HG03060 (cell line): ENCODE measurements at regions not wholly inside any gene's neighbourhood (a gene's known extent, or its start where the extent isn't known, plus 50 kb on each side); places are given as distances from the start of the nearest gene placed in this dataset.

ENCODE experiments used
- ATAC-seq: cut with Tn5 transposase; IDR thresholded peaks from one replicate; pipeline ENCODE4 v1.9.1; 2021; ENCODE audit warnings: low read depth, moderate number of reproducible peaks; ENCODE audit not compliant: unreplicated experiment

DNA sequence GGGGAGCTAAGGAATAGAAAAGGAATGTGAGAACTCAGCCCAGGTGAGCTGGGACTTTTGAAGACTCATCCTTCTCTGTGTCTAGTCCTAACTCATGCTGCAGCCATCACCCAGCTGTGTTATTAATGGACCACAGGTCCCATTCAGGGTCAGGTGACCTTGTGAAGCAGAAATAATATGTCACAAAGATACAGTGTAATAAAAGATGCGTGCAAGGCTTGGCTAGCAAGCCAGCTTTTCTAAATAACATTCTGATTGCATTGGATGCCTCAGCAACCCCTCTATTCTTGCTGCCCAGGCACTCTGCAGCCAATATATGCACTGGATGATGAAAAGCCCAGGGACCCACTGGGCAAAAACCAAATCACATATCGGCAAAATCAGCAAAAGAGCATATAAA lies 393.1 kb upstream of the PIK3C3 start:
- no peak for ATAC-seq

GRCh38 chr18:41558715-41559114 lies 396.3 kb upstream of the PIK3C3 start:
- no peak for ATAC-seq

DNA sequence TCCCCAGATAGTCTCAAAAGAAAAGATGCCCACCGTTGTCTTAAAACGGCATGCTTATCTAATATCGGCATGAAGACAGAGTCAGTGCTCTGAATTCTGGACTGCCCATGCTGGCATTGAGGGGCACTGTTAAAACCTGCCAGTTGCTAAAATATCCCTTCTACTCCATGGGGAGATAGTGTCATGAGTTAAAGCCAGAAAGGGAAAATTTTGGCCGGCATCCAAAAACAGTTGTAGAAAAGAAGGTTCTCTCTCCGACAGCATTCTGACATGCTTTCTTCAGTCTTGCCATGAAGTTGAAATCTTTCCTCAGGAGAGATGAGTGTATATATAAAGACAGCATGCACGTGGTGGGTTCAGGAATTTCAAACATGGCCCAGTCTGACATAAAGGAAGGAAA lies 401.3 kb upstream of the PIK3C3 start:
- ATAC-seq: no peak

DNA sequence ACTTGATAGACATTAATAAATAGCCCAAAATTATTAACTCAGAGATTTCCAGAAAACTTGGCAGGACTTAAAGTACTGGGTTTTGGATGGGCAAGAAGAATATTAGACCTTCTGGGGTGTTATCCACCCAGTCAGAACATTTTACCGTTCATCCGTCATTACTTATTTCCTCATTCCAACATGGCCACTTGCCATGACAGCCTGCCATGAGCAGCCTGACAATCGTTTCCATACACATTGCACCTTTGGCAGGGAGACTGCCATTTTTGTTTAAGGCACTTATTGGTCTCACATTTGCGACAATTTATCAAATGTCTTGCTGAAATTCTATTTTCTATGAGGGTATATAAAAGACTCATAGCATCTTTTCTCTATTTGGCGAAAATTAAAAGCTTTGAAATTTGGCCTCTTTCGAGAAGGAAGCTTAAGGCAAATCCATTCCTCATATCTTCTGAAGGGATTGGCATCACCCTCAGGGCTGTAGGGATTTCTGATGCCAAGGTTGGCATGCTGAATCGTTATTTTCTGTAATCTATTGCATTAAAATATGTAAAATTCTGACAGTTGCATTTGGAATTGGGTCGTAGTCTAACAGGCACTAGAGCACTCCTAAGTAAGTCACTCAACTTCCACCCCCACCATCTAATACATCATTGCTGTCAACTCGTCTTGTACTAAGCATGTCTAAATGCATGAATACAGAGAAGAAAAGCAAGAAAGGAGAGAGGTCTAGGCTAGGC lies 406.3 kb upstream of the PIK3C3 start:
- ATAC-seq: no peak

DNA sequence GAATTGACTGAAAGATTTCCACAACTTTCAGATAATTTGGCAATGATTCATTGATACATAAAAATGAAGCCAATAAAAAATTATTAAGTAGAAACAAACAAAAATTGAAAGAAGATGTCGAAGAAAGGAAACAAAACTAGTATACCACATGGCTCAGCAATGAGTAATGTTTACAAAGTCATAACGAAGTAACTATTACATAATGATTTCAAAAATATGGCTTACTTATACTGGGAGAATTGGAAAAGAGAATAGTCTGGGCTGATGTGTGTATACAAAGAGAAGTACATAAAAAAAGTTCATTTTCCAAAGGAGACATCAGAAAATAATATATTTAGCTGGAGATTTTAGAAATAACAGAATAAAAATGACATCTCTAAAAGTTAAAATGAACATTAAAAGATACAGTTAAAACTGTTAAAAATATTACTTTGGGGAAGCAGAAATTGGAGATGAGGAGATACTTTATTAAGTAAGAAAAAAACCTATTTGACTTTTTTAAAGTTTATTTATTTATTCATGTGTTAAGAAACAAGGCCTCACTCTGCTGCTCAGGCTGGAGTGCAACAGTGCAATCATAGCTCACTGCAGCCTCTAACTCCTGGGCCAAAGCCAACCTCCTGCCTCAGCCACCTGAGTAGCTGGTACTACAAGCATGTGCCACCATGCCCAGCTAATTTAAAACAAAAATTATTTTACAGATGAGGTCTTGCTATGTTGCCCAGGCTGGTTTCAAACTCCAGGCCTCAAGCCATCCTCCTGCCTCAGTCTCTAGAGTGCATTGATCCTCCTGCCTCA lies 409.7 kb upstream of the PIK3C3 start:
- ATAC-seq: no peak

GRCh38 chr18:41543815-41544214 lies 411.2 kb upstream of the PIK3C3 start:
- no peak for ATAC-seq

DNA sequence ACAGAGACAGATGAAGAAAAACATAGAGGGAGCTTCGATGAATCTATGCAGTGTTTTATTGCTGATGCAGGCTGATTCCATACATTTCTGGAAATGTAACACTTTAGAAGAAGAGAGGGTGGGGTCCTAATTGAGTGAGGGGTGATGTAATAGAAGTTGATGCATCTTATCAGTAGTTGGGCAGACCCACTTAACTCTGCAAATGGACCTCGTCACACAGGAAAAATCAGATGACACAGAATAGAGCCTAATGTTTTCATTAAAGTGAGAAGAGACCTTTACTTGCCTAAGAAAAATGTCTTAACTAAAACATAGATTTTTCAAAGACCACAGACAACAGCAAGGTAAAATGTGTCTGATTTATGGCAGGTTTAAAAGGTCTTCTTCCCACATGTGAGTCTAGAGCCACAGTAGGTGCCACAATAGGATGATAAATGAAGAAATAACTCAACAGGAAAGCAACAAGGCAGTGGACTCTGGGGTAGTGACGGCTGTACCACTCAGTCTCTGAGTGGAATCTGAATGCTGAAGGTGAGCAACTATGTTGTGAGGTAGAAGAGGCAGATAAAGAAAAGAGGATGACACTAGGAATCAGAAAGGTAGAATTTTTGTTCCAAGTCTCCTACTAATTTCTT lies 414.7 kb upstream of the PIK3C3 start:
- ATAC-seq: no peak

DNA sequence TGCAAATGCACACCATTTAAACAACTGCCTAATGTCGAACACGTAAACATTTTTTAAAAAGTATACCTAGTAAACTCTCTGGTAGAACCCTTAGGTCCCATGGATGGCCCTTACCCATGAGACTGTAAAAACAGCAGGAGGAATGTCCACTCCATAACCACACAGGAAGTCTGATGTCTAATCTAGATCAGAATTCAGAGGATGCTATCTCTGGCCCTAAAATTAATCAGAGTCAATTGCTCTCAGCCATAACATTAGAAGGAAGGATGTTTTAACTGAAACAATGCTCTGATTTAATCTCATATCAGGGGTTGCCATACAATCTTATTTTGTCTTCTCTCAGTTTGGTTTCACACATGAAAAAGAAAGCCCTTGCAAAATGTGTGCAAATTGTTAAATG lies 416.3 kb upstream of the PIK3C3 start:
- ATAC-seq: no peak

GRCh38 chr18:41537666-41538065 lies 417.4 kb upstream of the PIK3C3 start:
- no peak for ATAC-seq

- no peak for ATAC-seq
Observed at GRCh38 chr18:41532344-41533086, 422.5 kb upstream of the PIK3C3 start.

DNA sequence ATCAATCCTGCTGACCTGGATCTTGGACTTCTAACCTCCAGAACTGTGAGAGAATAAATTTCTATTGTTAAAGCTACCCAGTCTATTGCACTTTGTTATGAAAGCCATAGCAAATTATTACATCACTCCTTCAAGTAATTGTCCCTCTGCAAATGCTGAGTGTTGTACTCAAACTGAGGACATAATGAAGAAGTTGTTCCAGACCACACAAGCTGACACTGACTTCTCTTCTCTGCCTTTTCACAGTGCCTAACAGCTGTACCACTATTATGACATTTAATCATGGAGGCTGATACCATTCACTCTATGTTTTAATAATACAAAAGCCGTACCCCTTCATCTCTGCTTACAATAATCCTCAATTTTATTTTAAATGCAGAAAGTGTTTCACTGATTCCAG lies 424.1 kb upstream of the PIK3C3 start:
- no peak for ATAC-seq

DNA sequence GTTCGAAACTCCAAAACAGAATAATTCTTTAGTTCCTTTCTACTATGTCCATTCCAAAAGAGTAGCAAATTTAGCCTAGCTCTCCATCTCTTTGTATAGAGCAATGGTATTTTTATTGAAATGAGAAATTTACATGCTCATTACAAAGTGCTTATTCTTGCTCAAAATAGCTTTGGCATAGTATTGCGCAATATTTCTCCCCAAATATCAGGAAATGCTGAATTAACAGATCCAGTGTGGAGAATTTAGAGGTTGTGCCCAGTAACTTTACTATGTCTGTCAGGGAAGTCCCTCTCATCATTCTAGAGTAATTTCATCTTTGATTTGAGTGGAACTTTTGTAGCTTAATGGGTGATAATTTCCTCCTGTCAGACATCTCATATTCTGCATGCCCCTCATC lies 425.9 kb upstream of the PIK3C3 start:
- ATAC-seq: no peak

- no peak for ATAC-seq
Observed at GRCh38 chr18:41526054-41526453, 429.0 kb upstream of the PIK3C3 start.

DNA sequence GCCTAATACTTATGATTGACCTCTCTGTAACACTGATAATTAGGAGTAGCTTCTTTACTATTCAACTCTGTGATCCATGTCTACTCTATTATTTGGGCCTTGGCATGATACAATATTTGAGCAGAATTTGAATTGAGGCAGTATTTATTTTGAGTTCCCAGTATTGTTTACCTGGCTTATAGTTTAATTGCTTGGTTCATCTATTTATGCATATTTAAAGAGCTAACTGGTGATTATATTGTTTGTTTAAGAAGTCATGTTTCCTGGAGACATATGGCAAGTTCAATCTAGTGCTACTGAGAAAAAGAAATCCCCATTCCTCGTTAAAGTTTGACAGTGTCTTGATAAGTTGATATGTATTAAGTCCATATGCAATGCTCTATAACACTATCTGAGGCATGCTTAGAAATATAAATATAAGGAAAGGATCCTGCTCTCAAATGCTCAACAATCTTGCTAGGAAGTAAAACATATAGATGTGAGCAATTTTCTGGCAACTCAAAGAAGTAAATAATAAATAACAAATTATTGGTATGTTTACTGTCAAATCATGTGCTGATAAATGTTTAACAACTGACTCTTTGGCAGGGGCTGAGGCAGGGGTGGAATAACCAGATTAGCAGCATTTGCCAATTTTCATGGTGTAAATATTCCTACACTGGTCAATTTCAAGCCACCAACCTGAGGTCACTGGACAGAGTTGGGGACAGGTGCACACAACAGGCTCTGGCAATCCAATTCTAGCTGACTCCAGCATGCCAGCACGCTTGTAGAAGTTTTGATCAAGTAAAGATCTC lies 430.2 kb upstream of the PIK3C3 start:
- no peak for ATAC-seq

GRCh38 chr18:41517142-41517541 lies 437.9 kb upstream of the PIK3C3 start:
- ATAC-seq: no peak

DNA sequence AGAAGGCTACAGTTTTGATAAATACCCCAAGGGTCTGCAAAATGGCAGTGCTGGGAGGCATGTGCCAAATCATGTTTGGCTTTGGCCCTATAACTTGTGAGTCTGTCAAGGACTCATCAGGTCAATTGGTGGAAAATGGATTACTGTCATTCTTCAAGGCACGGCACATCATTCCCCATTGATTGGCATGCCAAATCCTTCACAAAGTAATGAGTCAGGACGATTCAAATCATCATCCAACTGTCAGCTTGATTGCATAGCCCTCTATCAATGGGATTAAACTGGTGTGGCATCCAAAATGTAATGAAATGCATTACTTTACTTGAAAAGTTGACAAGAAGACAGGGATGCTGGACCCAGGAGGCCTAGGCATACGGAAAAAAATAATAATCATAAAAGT lies 441.6 kb upstream of the PIK3C3 start:
- no peak for ATAC-seq

GRCh38 chr18:41504316-41504715 lies 450.7 kb upstream of the PIK3C3 start:
- ATAC-seq: no peak

- no peak for ATAC-seq
Observed at GRCh38 chr18:41501848-41502247, 453.2 kb upstream of the PIK3C3 start.

DNA sequence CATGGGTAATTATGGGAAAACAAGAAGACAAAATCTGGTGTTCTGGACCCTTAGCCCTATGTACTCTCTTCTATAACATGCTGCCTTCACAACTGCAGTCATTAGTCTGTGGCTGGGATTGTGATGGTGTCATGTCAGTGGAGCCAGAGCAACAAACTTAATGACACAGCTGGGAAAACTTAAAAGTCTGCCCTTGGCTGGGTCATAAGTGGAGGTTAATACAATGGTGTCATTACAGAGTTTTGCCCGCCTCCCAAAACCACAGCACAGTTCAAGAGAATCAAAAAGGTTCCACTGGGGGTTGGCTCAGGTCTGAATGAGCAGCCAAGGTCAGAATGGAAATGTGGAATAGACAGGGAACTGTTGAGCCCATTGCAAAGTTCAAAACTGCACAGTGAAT lies 455.7 kb upstream of the PIK3C3 start:
- no peak for ATAC-seq

GRCh38 chr18:41490861-41491260 lies 464.2 kb upstream of the PIK3C3 start:
- ATAC-seq: no peak
